Brain microvascular endothelial cell (primary cell): ENCODE measurements at regions not wholly inside any gene's neighbourhood (a gene's known extent, or its start where the extent isn't known, plus 50 kb on each side); places are given as distances from the start of the nearest gene placed in this dataset.

Source experiments
- DNase-seq: peaks from one replicate; pipeline ENCODE4 v3.0.0-alpha.2; 2020
- H3K27ac ChIP-seq: fragments of 250-450 bp; sonication (Bioruptor Pico); 2 replicates; pipeline ENCODE4 v1.5.1; 2020; ENCODE audit warnings: mild to moderate bottlenecking, moderate library complexity
- H3K27me3 ChIP-seq: fragments of 250-450 bp; sonication (Bioruptor Pico); replicated peaks from 2 replicates; pipeline ENCODE4 v1.5.1; 2020; ENCODE audit warnings: mild to moderate bottlenecking
- H3K36me3 ChIP-seq: fragments of 250-450 bp; sonication (Bioruptor Pico); replicated peaks from 2 replicates; pipeline ENCODE4 v1.5.1; 2020; ENCODE audit warnings: mild to moderate bottlenecking
- H3K4me3 ChIP-seq: 2 replicates; pipeline ENCODE4 v1.5.1; 2011; ENCODE audit warnings: low read depth, mild to moderate bottlenecking, control low read depth, low read length, moderate library complexity
- in situ Hi-C: cut with HindIII; loops from 2 replicates; pipeline ENCODE4 v1.10.0; 2017; ENCODE audit warnings: low sequenced_read_pairs, low pct_ligation_motif_present
- TF ChIP-seq, protein P1 (sequence below): IDR thresholded peaks from 2 replicates; pipeline ENCODE4 v1.5.1; 2011; ENCODE audit warnings: low read depth, mild to moderate bottlenecking, moderate library complexity, low read length, control low read depth, inconsistent platforms; ENCODE audit errors: missing control alignments

DNA sequence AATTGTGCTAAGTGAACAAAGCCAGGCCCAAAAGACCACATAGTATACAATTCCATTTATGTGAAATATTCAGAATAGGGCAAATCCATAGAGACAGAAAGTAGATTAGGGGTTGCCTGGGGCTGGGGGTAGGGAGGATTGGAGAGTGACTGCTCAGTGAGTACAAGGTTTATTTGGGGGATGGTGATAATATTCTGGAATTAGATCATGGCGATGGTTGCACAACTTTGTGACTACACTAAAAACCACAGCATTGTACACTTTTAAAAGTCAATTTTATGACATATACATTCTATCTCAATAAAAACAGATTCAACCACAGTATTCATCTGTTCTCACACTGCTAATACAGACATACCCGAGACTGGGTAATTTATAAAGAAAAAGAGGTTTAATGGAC lies 68.7 kb upstream of the MAP1LC3B2 start:
- no peaks in the 10 kb centered on the region for H3K36me3 ChIP-seq
- in situ Hi-C loops: no loop called here
- H3K4me3 ChIP-seq: no peak overlapping the region
- no peaks in the 10 kb centered on the region for H3K27me3 ChIP-seq
- DNase-seq: peak; percentile 11
- H3K27ac ChIP-seq: no peak overlapping the region
- TF ChIP-seq, protein P1, sequence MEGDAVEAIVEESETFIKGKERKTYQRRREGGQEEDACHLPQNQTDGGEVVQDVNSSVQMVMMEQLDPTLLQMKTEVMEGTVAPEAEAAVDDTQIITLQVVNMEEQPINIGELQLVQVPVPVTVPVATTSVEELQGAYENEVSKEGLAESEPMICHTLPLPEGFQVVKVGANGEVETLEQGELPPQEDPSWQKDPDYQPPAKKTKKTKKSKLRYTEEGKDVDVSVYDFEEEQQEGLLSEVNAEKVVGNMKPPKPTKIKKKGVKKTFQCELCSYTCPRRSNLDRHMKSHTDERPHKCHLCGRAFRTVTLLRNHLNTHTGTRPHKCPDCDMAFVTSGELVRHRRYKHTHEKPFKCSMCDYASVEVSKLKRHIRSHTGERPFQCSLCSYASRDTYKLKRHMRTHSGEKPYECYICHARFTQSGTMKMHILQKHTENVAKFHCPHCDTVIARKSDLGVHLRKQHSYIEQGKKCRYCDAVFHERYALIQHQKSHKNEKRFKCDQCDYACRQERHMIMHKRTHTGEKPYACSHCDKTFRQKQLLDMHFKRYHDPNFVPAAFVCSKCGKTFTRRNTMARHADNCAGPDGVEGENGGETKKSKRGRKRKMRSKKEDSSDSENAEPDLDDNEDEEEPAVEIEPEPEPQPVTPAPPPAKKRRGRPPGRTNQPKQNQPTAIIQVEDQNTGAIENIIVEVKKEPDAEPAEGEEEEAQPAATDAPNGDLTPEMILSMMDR: no peak

DNA sequence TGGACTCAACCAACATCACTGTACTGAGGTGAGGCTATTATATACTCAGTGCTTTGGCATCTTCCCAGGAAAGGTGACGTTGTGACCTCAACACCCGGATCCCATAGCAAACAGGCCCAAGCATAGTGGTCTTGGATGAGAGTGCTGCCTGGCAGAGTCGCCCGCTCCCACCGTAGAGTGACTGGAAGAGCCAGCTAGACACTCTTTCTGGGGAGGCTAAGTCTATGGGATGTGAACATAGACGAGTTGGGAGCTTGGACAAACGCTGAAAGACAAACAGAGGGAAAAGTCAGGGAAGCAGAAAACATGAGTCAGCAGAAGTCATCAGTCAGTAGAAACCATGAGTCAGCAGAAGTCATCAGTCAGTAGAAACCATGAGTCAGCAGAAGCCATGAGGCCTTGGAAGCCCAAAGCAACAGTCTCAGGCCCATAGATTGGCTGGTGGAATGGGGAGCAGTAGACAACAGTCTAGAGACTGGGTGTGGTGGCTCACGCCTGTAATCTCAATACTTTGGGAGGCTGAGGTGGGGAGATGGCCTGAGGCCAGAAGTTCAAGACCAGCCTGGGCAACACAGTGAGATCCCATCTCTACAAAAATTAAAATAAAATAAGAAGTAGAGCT lies 66.4 kb upstream of the MAP1LC3B2 start:
- Histone ChIP-seq H3K27me3 (no peaks in the 10 kb centered on the region), H3K36me3 (no peaks in the 10 kb centered on the region), H3K27ac (no peak overlapping the region), H3K4me3 (no peak overlapping the region)
- TF ChIP-seq, protein P1: no peak
- in situ Hi-C loops: no loop called here
- DNase-seq: peak; percentile 79

DNA sequence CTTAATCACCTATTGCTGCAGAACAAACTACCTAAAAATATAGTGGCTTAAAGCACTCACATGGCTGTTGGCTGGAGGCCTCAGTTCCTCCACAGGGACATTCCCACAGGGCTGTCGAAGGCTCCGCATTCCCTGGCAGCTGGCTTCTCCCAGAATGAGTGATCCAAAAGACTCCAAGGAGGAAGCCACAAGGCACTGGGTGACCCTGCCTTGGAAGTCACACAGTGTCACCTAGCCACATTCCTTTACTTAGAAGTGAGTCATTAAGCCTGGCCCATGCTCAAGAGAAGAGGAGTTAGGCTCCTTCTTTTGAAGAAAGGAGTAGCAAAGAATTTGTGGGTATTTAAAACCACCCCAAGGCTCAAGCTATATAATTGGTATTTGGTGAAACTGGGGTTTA lies 63.9 kb upstream of the MAP1LC3B2 start:
- in situ Hi-C loops: no loop called here
- TF ChIP-seq, protein P1: no peak

DNA sequence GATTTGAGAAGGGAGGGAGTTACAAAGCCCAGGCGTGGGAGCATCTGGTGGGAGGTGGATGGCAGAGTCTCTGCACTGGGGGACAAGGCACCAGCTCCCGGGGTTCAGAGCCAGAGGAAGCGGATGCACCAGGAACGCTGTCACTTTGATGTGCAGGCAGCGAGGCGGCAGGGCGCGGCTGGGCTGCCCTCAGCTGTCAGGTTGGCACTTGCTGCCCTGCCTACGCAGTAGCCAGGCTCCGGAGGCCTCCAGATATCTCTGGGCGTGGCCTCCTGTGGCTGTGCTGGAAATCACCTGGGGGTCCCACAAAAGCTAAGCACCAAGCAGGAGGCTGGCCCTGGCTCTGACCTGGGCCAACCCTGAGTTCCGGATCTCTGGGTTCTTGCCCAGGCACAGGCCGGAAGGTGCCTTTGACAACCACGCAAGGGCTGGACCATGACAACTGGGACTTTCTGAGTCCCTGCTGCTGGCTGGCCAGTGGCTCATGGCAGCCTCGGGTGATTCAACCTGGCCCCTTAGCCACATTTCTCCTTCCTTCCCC lies 62.1 kb upstream of the MAP1LC3B2 start:
- TF ChIP-seq, protein P1: no peak
- Histone ChIP-seq H3K36me3 (no peaks in the 10 kb centered on the region), H3K27ac (no peak overlapping the region), H3K4me3 (no peak overlapping the region), H3K27me3 (no peaks in the 10 kb centered on the region)
- no peak for DNase-seq
- in situ Hi-C loops: no loop called here

More for the DNA sequence above, 63.9 kb upstream of the MAP1LC3B2 start:
- no peaks in the 10 kb centered on the region for H3K36me3 ChIP-seq
- H3K27ac ChIP-seq: no peak overlapping the region
- H3K4me3 ChIP-seq: no peak overlapping the region
- no peaks in the 10 kb centered on the region for H3K27me3 ChIP-seq
- DNase-seq: peak; percentile 32

DNA sequence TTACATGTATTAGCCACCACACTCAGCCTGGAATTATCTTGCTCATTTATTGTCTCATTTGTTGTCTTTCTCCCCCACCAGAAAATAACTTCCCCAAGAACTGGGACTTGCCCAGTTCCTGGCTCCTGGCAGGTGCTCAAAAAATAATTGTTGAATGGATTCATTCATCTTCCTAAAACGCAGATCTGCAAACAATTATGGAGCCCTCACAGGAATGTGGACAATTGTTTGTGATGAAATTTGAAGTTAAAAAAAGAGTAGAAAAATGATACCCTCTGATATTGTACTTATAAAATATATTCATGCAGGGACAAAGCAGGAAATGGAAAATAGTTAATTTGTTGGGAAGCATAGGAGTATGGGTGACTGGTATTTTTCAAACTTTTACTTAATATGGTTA lies 60.7 kb upstream of the MAP1LC3B2 start:
- DNase-seq: no peak
- no peak overlapping the region for H3K4me3 ChIP-seq
- in situ Hi-C loops: no loop called here
- H3K27ac ChIP-seq: no peak overlapping the region
- H3K27me3 ChIP-seq: no peaks in the 10 kb centered on the region
- no peaks in the 10 kb centered on the region for H3K36me3 ChIP-seq
- TF ChIP-seq, protein P1: no peak
